ENCODE measurements at regions not wholly inside any gene's neighbourhood (a gene's known extent, or its start where the extent isn't known, plus 50 kb on each side); places are given as distances from the start of the nearest gene placed in this dataset.
A peak's percentile ranks its signal among the peaks of the same experiment; 100 is the strongest.

DNA sequence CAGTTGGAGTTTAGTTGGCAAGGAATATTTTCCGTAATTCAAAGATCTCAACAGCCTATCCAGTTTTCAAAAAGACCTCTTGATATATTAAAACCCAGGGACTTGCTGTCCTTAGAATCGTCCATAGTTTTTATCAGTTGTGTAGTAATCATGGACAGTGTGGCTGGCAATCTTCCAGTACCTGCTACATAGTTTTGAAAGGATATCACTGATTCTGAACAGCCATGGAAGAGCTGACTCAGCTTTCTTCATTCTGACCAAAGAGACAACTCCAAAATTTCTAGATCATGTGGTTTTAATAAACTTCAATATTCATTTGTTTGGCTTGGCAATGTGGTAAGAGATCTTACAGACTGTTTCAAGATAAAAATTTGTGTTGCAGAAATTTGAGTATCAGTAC, 616.7 kb downstream of the TDRD15 start:
- Histone ChIP-seq H3K9me3 (ENCODE audit: control insufficient read depth, insufficient read depth, low read length) (no peaks in the 10 kb centered on the region), H3K27ac (ENCODE audit: insufficient read depth, low read length) (no peak overlapping the region), H2AFZ (replicated peaks; ENCODE audit: low read length, poor library complexity) (no peak overlapping the region), H3K9me1 (ENCODE audit: insufficient read depth, low read length) (no peaks in the 10 kb centered on the region), H3K23ac (ENCODE audit: low read depth, low read length) (no peak overlapping the region), H2BK5ac (ENCODE audit: low read depth, low read length, poor library complexity, severe bottlenecking) (no peak overlapping the region), H3K36me3 (ENCODE audit: control insufficient read depth, insufficient read depth, low read length) (no peaks in the 10 kb centered on the region), H3K27me3 (ENCODE audit: control insufficient read depth, insufficient read depth, low read length) (no peaks in the 10 kb centered on the region), H3K4me3 (ENCODE audit: insufficient read depth, low read depth, low read length) (no peak overlapping the region), H3K56ac (ENCODE audit: extremely low read depth, insufficient read depth, low read length) (no peak overlapping the region), H4K20me1 (ENCODE audit: insufficient read depth, low read length) (no peaks in the 10 kb centered on the region), H2BK15ac (ENCODE audit: low read depth, low read length) (no peak overlapping the region), H3K79me1 (ENCODE audit: low read depth in 1 of 2, low read length in 2 of 2) (no peaks in the 10 kb centered on the region), H2AK9ac (replicated peaks; ENCODE audit: low read depth, low read length, poor library complexity) (no peak overlapping the region), H3K4me2 (ENCODE audit: low read depth, low read length) (no peak overlapping the region), H3K18ac (ENCODE audit: low read depth, low read length) (no peak overlapping the region), H2AK5ac (ENCODE audit: low read depth, low read length) (no peak overlapping the region), H3K9ac (ENCODE audit: low read depth, low read length) (no peak overlapping the region), H4K91ac (ENCODE audit: insufficient read depth, low read depth, low read length) (no peak overlapping the region), H4K8ac (ENCODE audit: low read depth in 2 of 2, low read length in 2 of 2) (no peak overlapping the region), H4K5ac (ENCODE audit: low read depth, low read length) (no peak overlapping the region), H3K4me1 (ENCODE audit: control insufficient read depth, insufficient read depth, low read length) (no peaks in the 10 kb centered on the region), H3K4ac (ENCODE audit: low read depth, low read length) (no peak overlapping the region), H2BK120ac (ENCODE audit: low read depth, low read length) (no peak overlapping the region), H3K14ac (replicated peaks; ENCODE audit: low read depth, low read length) (no peak overlapping the region), H2BK20ac (ENCODE audit: low read depth, low read length) (no peak overlapping the region)
- POLR2A ChIA-PET (ENCODE audit: unreplicated experiment) = no interaction called here
- no TSS peak for BruUV-seq (replicated peaks)
- DNase-seq = peak; percentile 45
- in situ Hi-C loops (cut with MboI; ENCODE audit: low sequenced_read_pairs) = no loop called here
- no peak for TF ChIP-seq CEBPB (IDR thresholded peaks at IDR 0.05; ENCODE audit: low read depth, low read length)
- TF ChIP-seq MXI1 (IDR thresholded peaks at IDR 0.05; ENCODE audit: borderline replicate concordance, low read depth, low read length) = no peak
- TF ChIP-seq FOS (IDR thresholded peaks at IDR 0.05; ENCODE audit: low read depth, low read length) = no peak
- no peak for TF ChIP-seq RCOR1 (IDR thresholded peaks at IDR 0.05; ENCODE audit: insufficient replicate concordance, low read length)
- no peak for TF ChIP-seq NFE2L2 (IDR thresholded peaks at IDR 0.05; ENCODE audit: low read depth, low read length)
- TF ChIP-seq, protein P1, sequence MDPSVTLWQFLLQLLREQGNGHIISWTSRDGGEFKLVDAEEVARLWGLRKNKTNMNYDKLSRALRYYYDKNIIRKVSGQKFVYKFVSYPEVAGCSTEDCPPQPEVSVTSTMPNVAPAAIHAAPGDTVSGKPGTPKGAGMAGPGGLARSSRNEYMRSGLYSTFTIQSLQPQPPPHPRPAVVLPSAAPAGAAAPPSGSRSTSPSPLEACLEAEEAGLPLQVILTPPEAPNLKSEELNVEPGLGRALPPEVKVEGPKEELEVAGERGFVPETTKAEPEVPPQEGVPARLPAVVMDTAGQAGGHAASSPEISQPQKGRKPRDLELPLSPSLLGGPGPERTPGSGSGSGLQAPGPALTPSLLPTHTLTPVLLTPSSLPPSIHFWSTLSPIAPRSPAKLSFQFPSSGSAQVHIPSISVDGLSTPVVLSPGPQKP (IDR thresholded peaks at IDR 0.05; ENCODE audit: borderline replicate concordance, low read depth, low read length) = no peak
- TF ChIP-seq MAFK (IDR thresholded peaks at IDR 0.05; ENCODE audit: low read depth, low read length) = peak; percentile 98
- TF ChIP-seq RFX5 (IDR thresholded peaks at IDR 0.05; ENCODE audit: low read depth, low read length) = no peak
- dilution Hi-C loops (cut with HindIII; ENCODE audit: low sequenced_read_pairs, unreplicated experiment) = no loop called here
- no CpG with 5 or more reads among the region's 2 CpGs for whole genome bisulfite sequencing, 2 experiments (ENCODE audit: extremely low coverage in 2 of 2, insufficient read length in 1 of 2)
- CTCF ChIA-PET = interaction anchor here (0.7 to 1.0 kb wide), 3 partner anchors 11 to 426 kb away, joined by 3 read pairs; no protein-coding TSS in a partner anchor
- no peak for ATAC-seq (ENCODE audit: low read depth)
- intact Hi-C loops (cut with micrococcal nuclease) = no loop called here

Data from IMR-90 (cell line).